Activated naive CD8-positive, alpha-beta T cell treated with anti-CD3 and anti-CD28 coated beads, Interleukin-2, amount 50 U/mL, for 24 hours (primary cell): ENCODE measurements at regions not wholly inside any gene's neighbourhood (a gene's known extent, or its start where the extent isn't known, plus 50 kb on each side); places are given as distances from the start of the nearest gene placed in this dataset.

Source experiments
- ATAC-seq: fragments of 150-1000 bp; cut with Tn5 transposase; one replicate; pipeline ENCODE4 v1.10.0; 2021
- DNase-seq: peaks from one replicate; pipeline ENCODE4 v3.0.0; 2021
- H3K27ac Mint-ChIP-seq: one replicate; pipeline ENCODE4 v1.8.0; 2021; ENCODE audit warnings: mild to moderate bottlenecking, mixed read lengths
- H3K27me3 Mint-ChIP-seq: one replicate; pipeline ENCODE4 v1.8.0; 2021; ENCODE audit warnings: mixed read lengths
- H3K36me3 Mint-ChIP-seq: one replicate; pipeline ENCODE4 v1.8.0; 2021; ENCODE audit warnings: low read depth, mixed read lengths
- H3K4me1 Mint-ChIP-seq: one replicate; pipeline ENCODE4 v1.8.0; 2021; ENCODE audit warnings: mixed read lengths
- H3K4me3 Mint-ChIP-seq: one replicate; pipeline ENCODE4 v1.8.0; 2021; ENCODE audit warnings: mild to moderate bottlenecking, moderate library complexity, mixed read lengths
- H3K9me3 Mint-ChIP-seq: one replicate; pipeline ENCODE4 v1.8.0; 2021; ENCODE audit warnings: mixed read lengths

GRCh38 chr1:55965981-55966461, 613.3 kb downstream of the PLPP3 start:
- no peaks in the 10 kb centered on the region for H3K36me3 Mint-ChIP-seq
- H3K27ac Mint-ChIP-seq = no peak overlapping the region
- DNase-seq (no peak), ATAC-seq (no peak)
- peaks cover 9% of the 10 kb centered on the region for H3K27me3 Mint-ChIP-seq
- no peak overlapping the region for H3K4me3 Mint-ChIP-seq
- no peaks in the 10 kb centered on the region for H3K4me1 Mint-ChIP-seq
- H3K9me3 Mint-ChIP-seq = no peaks in the 10 kb centered on the region

GRCh38 chr1:55962472-55962871, 616.9 kb downstream of the PLPP3 start:
- H3K4me1 Mint-ChIP-seq = no peaks in the 10 kb centered on the region
- H3K27me3 Mint-ChIP-seq = no peaks in the 10 kb centered on the region
- H3K36me3 Mint-ChIP-seq = no peaks in the 10 kb centered on the region
- H3K27ac Mint-ChIP-seq = no peak overlapping the region
- DNase-seq (no peak), ATAC-seq (no peak)
- H3K9me3 Mint-ChIP-seq = no peaks in the 10 kb centered on the region
- no peak overlapping the region for H3K4me3 Mint-ChIP-seq

GRCh38 chr1:55959136-55959548, 620.2 kb downstream of the PLPP3 start:
- no peak for ATAC-seq
- H3K9me3 Mint-ChIP-seq = peaks cover 9% of the 10 kb centered on the region

GRCh38 chr1:55958498-55958897, 620.9 kb downstream of the PLPP3 start:
- H3K9me3 Mint-ChIP-seq = peaks cover 9% of the 10 kb centered on the region
- no peak overlapping the region for H3K4me3 Mint-ChIP-seq
- H3K27me3 Mint-ChIP-seq = no peaks in the 10 kb centered on the region
- no peak overlapping the region for H3K27ac Mint-ChIP-seq
- DNase-seq (no peak), ATAC-seq (no peak)
- no peaks in the 10 kb centered on the region for H3K4me1 Mint-ChIP-seq
- H3K36me3 Mint-ChIP-seq = no peaks in the 10 kb centered on the region

More at GRCh38 chr1:55959136-55959548, 620.2 kb downstream of the PLPP3 start:
- H3K27me3 Mint-ChIP-seq = no peaks in the 10 kb centered on the region
- H3K4me1 Mint-ChIP-seq = no peaks in the 10 kb centered on the region
- no peak overlapping the region for H3K27ac Mint-ChIP-seq
- no peak for DNase-seq
- H3K4me3 Mint-ChIP-seq = no peak overlapping the region
- H3K36me3 Mint-ChIP-seq = no peaks in the 10 kb centered on the region

- no peaks in the 10 kb centered on the region for H3K4me1 Mint-ChIP-seq
- ATAC-seq (no peak), DNase-seq (no peak)
- no peak overlapping the region for H3K27ac Mint-ChIP-seq
- H3K27me3 Mint-ChIP-seq = no peaks in the 10 kb centered on the region
- peaks cover 9% of the 10 kb centered on the region for H3K9me3 Mint-ChIP-seq
- no peak overlapping the region for H3K4me3 Mint-ChIP-seq
- no peaks in the 10 kb centered on the region for H3K36me3 Mint-ChIP-seq
Measured at GRCh38 chr1:55957276-55957675, 622.1 kb downstream of the PLPP3 start.

- H3K27ac Mint-ChIP-seq = no peak overlapping the region
- H3K36me3 Mint-ChIP-seq = no peaks in the 10 kb centered on the region
- H3K27me3 Mint-ChIP-seq = no peaks in the 10 kb centered on the region
- no peaks in the 10 kb centered on the region for H3K4me1 Mint-ChIP-seq
- no peak for ATAC-seq
- no peak overlapping the region for H3K4me3 Mint-ChIP-seq
- H3K9me3 Mint-ChIP-seq = peaks cover 9% of the 10 kb centered on the region
- no peak for DNase-seq
Measured at GRCh38 chr1:55955016-55955621, 624.2 kb downstream of the PLPP3 start.

GRCh38 chr1:55951291-55951690, 628.1 kb downstream of the PLPP3 start:
- DNase-seq = no peak
- H3K36me3 Mint-ChIP-seq = no peaks in the 10 kb centered on the region
- no peak overlapping the region for H3K27ac Mint-ChIP-seq

GRCh38 chr1:55947446-55947845, 631.9 kb downstream of the PLPP3 start:
- no peak overlapping the region for H3K4me3 Mint-ChIP-seq
- H3K9me3 Mint-ChIP-seq = no peaks in the 10 kb centered on the region
- no peak for DNase-seq
- no peaks in the 10 kb centered on the region for H3K36me3 Mint-ChIP-seq
- H3K27ac Mint-ChIP-seq = no peak overlapping the region
- peaks cover 4% of the 10 kb centered on the region for H3K27me3 Mint-ChIP-seq
- ATAC-seq = no peak
- H3K4me1 Mint-ChIP-seq = no peaks in the 10 kb centered on the region

More at GRCh38 chr1:55951291-55951690, 628.1 kb downstream of the PLPP3 start:
- Mint-ChIP-seq H3K27me3 (peaks cover 4% of the 10 kb centered on the region), H3K9me3 (peaks cover 9% of the 10 kb centered on the region), H3K4me3 (no peak overlapping the region), H3K4me1 (no peaks in the 10 kb centered on the region)
- no peak for ATAC-seq

GRCh38 chr1:55943721-55944435, 635.5 kb downstream of the PLPP3 start:
- Mint-ChIP-seq H3K4me3 (no peak overlapping the region), H3K27me3 (no peaks in the 10 kb centered on the region), H3K4me1 (no peaks in the 10 kb centered on the region), H3K9me3 (no peaks in the 10 kb centered on the region), H3K27ac (no peak overlapping the region), H3K36me3 (no peaks in the 10 kb centered on the region)
- DNase-seq (no peak), ATAC-seq (no peak)

- ATAC-seq = no peak
- Mint-ChIP-seq H3K36me3 (no peaks in the 10 kb centered on the region), H3K27me3 (no peaks in the 10 kb centered on the region), H3K9me3 (no peaks in the 10 kb centered on the region), H3K4me3 (no peak overlapping the region), H3K27ac (no peak overlapping the region), H3K4me1 (no peaks in the 10 kb centered on the region)
- no peak for DNase-seq
Measured at GRCh38 chr1:55943012-55943411, 636.4 kb downstream of the PLPP3 start.

GRCh38 chr1:55939866-55940265, 639.5 kb downstream of the PLPP3 start:
- H3K36me3 Mint-ChIP-seq = no peaks in the 10 kb centered on the region
- H3K27ac Mint-ChIP-seq = no peak overlapping the region
- H3K4me1 Mint-ChIP-seq = no peaks in the 10 kb centered on the region
- H3K27me3 Mint-ChIP-seq = no peaks in the 10 kb centered on the region
- H3K9me3 Mint-ChIP-seq = peaks cover 5% of the 10 kb centered on the region
- no peak overlapping the region for H3K4me3 Mint-ChIP-seq
- DNase-seq (no peak), ATAC-seq (no peak)

GRCh38 chr1:55938861-55939260, 640.5 kb downstream of the PLPP3 start:
- DNase-seq = no peak
- Mint-ChIP-seq H3K9me3 (peaks cover 11% of the 10 kb centered on the region), H3K4me3 (no peak overlapping the region), H3K27ac (no peak overlapping the region), H3K4me1 (no peaks in the 10 kb centered on the region), H3K27me3 (no peaks in the 10 kb centered on the region), H3K36me3 (no peaks in the 10 kb centered on the region)
- ATAC-seq = no peak

GRCh38 chr1:55938376-55938850, 641.0 kb downstream of the PLPP3 start:
- Mint-ChIP-seq H3K9me3 (peaks cover 11% of the 10 kb centered on the region), H3K27me3 (no peaks in the 10 kb centered on the region), H3K36me3 (no peaks in the 10 kb centered on the region), H3K4me1 (no peaks in the 10 kb centered on the region), H3K27ac (no peak overlapping the region), H3K4me3 (no peak overlapping the region)
- DNase-seq (no peak), ATAC-seq (no peak)

- ATAC-seq (no peak), DNase-seq (no peak)
- H3K27ac Mint-ChIP-seq = no peak overlapping the region
- no peaks in the 10 kb centered on the region for H3K36me3 Mint-ChIP-seq
- H3K9me3 Mint-ChIP-seq = peaks cover 11% of the 10 kb centered on the region
- no peak overlapping the region for H3K4me3 Mint-ChIP-seq
- H3K4me1 Mint-ChIP-seq = no peaks in the 10 kb centered on the region
- no peaks in the 10 kb centered on the region for H3K27me3 Mint-ChIP-seq
Measured at GRCh38 chr1:55937840-55938375, 641.5 kb downstream of the PLPP3 start.

GRCh38 chr1:55935236-55935635, 644.1 kb downstream of the PLPP3 start:
- H3K36me3 Mint-ChIP-seq = no peaks in the 10 kb centered on the region
- ATAC-seq (no peak), DNase-seq (no peak)
- no peak overlapping the region for H3K27ac Mint-ChIP-seq
- no peaks in the 10 kb centered on the region for H3K27me3 Mint-ChIP-seq
- no peaks in the 10 kb centered on the region for H3K4me1 Mint-ChIP-seq
- H3K4me3 Mint-ChIP-seq = no peak overlapping the region
- peaks cover 11% of the 10 kb centered on the region for H3K9me3 Mint-ChIP-seq
